ENCODE measurements at regions not wholly inside any gene's neighbourhood (a gene's known extent, or its start where the extent isn't known, plus 50 kb on each side); places are given as distances from the start of the nearest gene placed in this dataset.
A peak's percentile ranks its signal among the peaks of the same experiment; 100 is the strongest.
"Not testable (repeated sequence)": the region's sequence is repeated elsewhere in the genome, so short reads cannot be mapped to it uniquely, and the experiment has no call there.

- H3K27me3 Mint-ChIP-seq; H3K4me1 Mint-ChIP-seq; DNase-seq; ATAC-seq (ENCODE audit: low read depth); H3K27ac Mint-ChIP-seq; H3K4me3 Mint-ChIP-seq; H3K9me3 Mint-ChIP-seq; POLR2A ChIA-PET; H3K36me3 Mint-ChIP-seq: not testable (repeated sequence)
These were observed 115.6 kb upstream of the FABP2 start for GRCh38 chr4:119437515-119437914.

DNA sequence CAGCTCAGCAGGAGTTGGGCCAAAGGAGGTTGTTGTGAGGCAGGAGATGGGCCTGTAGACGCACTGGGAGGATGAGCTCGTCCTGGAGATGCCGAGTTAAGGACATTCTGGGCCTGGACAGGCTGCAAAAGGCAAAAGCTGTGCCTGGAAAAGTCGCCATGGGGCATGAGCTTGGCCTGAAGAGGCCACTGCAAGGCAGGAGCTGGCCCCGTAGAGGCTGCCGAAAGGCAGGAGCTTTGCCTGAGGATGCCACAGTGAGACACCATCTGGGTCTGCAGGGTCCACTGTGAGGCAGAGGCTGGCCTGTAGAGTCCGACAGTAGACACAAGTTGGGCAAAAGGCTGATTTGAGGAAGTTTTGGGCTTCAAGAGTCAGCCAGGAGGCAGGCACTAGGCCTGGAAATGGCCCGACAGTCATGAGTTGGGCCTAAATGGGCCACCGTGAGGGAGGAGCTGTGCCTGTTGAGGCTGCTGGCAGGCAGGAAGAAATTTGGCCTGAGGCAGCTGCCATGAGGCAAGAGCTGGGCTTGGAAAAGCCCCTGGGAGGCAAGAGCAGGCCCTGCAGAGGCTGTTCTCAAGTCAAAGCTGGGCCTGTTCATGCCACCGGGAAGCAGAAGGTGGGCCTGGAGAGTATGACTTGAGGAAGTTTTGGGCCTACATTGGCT, 86.8 kb upstream of the FABP2 start:
- H3K4me1 Mint-ChIP-seq; H3K36me3 Mint-ChIP-seq; ATAC-seq (ENCODE audit: low read depth); H3K4me3 Mint-ChIP-seq; H3K9me3 Mint-ChIP-seq; POLR2A ChIA-PET; DNase-seq; H3K27me3 Mint-ChIP-seq: not testable (repeated sequence)
- peak overlapping the region; percentile 38 for H3K27ac Mint-ChIP-seq

- H3K36me3 Mint-ChIP-seq; H3K4me1 Mint-ChIP-seq; H3K9me3 Mint-ChIP-seq; H3K27me3 Mint-ChIP-seq; DNase-seq; ATAC-seq (ENCODE audit: low read depth); POLR2A ChIA-PET; H3K4me3 Mint-ChIP-seq: not testable (repeated sequence)
- H3K27ac Mint-ChIP-seq = peak overlapping the region; percentile 48
These were observed 85.0 kb upstream of the FABP2 start for GRCh38 chr4:119406721-119407460.

GRCh38 chr4:119406041-119406440, 84.1 kb upstream of the FABP2 start:
- H3K36me3 Mint-ChIP-seq; ATAC-seq (ENCODE audit: low read depth); H3K27me3 Mint-ChIP-seq; H3K4me3 Mint-ChIP-seq; POLR2A ChIA-PET; H3K4me1 Mint-ChIP-seq; DNase-seq; H3K9me3 Mint-ChIP-seq; H3K27ac Mint-ChIP-seq: not testable (repeated sequence)

GRCh38 chr4:119402322-119403308, 80.7 kb upstream of the FABP2 start:
- H3K4me3 Mint-ChIP-seq; H3K27ac Mint-ChIP-seq; H3K27me3 Mint-ChIP-seq; DNase-seq; ATAC-seq (ENCODE audit: low read depth); H3K9me3 Mint-ChIP-seq; H3K4me1 Mint-ChIP-seq; H3K36me3 Mint-ChIP-seq; POLR2A ChIA-PET: not testable (repeated sequence)

DNA sequence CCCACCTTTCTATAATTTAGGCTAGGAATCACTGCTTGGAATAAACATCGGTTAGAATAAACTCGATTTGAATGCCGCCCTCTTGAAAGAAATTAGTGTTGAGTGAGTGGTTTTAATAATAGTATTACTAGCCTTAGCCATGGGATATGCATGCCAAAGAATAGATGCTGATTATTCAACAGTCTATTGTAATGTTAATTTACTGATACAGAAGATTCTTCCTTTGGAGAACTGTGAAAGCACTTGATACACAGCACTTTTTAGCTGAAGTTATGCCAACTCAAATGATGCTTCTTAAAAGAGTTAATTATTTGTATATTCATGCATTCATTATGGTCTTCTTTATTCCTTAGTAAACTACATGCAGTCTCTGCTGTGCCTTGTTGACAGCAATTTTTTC, 73.8 kb upstream of the FABP2 start:
- H3K27me3 Mint-ChIP-seq; DNase-seq; H3K9me3 Mint-ChIP-seq; H3K4me3 Mint-ChIP-seq; ATAC-seq (ENCODE audit: low read depth); H3K36me3 Mint-ChIP-seq; H3K4me1 Mint-ChIP-seq; H3K27ac Mint-ChIP-seq; POLR2A ChIA-PET: not testable (repeated sequence)

GRCh38 chr4:119394826-119395225, 72.9 kb upstream of the FABP2 start:
- no peak overlapping the region for H3K4me3 Mint-ChIP-seq
- no peaks in the 10 kb centered on the region for H3K36me3 Mint-ChIP-seq
- no peak overlapping the region for H3K27ac Mint-ChIP-seq
- POLR2A ChIA-PET = no interaction called here
- no peaks in the 10 kb centered on the region for H3K4me1 Mint-ChIP-seq
- no peaks in the 10 kb centered on the region for H3K9me3 Mint-ChIP-seq
- ATAC-seq (ENCODE audit: low read depth) (no peak), DNase-seq (no peak)
- no peaks in the 10 kb centered on the region for H3K27me3 Mint-ChIP-seq

DNA sequence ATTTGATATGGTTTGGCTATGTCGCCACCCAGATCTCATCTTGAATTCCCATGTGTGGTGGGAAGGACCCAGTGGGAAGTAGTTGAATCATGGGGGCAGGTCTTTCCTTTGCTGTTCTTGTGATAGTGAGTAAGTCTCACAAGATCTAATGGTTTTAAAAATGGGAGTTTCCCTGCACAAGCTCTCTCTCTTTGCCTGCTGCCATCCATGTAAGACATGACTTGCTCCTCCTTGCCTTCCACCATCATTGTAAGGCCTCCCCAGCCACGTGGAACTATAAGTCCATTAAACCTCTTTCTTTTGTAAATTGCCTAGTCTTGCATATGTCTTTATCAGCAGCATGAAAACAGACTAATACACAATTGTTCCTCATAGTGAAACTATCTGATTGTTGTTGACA, 66.9 kb upstream of the FABP2 start:
- H3K36me3 Mint-ChIP-seq; H3K4me3 Mint-ChIP-seq; DNase-seq; H3K27me3 Mint-ChIP-seq; H3K9me3 Mint-ChIP-seq; H3K4me1 Mint-ChIP-seq; POLR2A ChIA-PET; H3K27ac Mint-ChIP-seq; ATAC-seq (ENCODE audit: low read depth): not testable (repeated sequence)

- H3K27me3 Mint-ChIP-seq, H3K9me3 Mint-ChIP-seq, POLR2A ChIA-PET, H3K36me3 Mint-ChIP-seq, DNase-seq: not testable (repeated sequence)
- peak; percentile 31 for ATAC-seq (ENCODE audit: low read depth)
- Mint-ChIP-seq H3K27ac (peak overlapping the region; percentile 82), H3K4me1 (peaks cover 30% of the 10 kb centered on the region), H3K4me3 (peak overlapping the region; percentile 60)
These were observed 52.7 kb upstream of the FABP2 start for GRCh38 chr4:119374616-119375015.

DNA sequence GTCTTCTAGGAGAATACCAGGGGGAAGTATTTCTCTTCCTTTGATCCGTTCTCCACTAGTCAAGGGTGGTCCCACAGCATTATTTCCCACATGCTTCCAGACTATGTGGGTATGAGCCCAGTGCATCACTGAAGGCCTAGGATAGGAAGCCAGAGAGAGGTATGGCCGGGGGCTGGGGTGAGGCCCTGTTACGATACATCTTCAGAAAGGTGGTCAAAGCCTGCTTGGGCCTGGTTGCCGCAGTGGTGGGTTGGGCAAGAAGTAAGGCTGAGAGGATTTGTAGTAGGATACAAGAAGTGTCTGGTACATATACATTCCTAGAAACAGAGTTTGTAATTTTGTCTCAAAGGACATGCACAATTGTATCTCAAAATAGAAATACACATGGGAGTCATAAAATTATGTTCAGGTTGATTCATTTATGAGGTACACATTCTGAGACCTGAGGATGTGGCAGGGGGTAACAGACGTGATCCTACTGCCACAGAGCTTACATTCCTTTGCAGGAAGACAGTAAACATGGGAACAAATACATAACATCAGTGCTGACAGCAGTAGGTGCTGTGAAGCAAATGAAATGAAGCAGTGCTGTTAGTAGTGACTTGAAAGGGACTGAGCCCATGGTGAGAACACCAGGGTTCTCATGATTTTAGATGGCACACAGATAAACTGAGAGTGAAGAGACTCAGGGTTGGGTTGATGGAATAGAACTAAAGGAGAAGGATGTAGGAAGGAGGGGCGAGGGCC, 50.6 kb upstream of the FABP2 start:
- H3K4me1 Mint-ChIP-seq = peaks cover 36% of the 10 kb centered on the region
- H3K4me3 Mint-ChIP-seq; ATAC-seq (ENCODE audit: low read depth); H3K9me3 Mint-ChIP-seq; H3K36me3 Mint-ChIP-seq; DNase-seq; H3K27me3 Mint-ChIP-seq: not testable (repeated sequence)
- H3K27ac Mint-ChIP-seq = peak overlapping the region; percentile 51
- POLR2A ChIA-PET = interaction anchor here (2.7 kb wide), 1 partner anchor 82 kb away, joined by 10 read pairs; no protein-coding TSS in a partner anchor
